Breast epithelium (tissue), 3 donors: ENCODE measurements at regions not wholly inside any gene's neighbourhood (a gene's known extent, or its start where the extent isn't known, plus 50 kb on each side); places are given as distances from the start of the nearest gene placed in this dataset.

Source experiments
- POLR2AphosphoS5 ChIP-seq, 3 donors: sonication (generic); formaldehyde crosslinking; IDR thresholded peaks; one replicate each; pipeline ENCODE4 v1.6.1; 2017; ENCODE audit warnings: antibody characterized with exemption in 3 of 3
- TF ChIP-seq, protein P1 (sequence below), 3 donors: fragments of 450-650 bp; IDR thresholded peaks; one replicate each; pipeline ENCODE4 v1.5.1; 2016 to 2017; ENCODE audit warnings: antibody characterized with exemption in 3 of 3, mild to moderate bottlenecking in 3 of 3, moderate library complexity in 3 of 3

- TF ChIP-seq, protein P1, sequence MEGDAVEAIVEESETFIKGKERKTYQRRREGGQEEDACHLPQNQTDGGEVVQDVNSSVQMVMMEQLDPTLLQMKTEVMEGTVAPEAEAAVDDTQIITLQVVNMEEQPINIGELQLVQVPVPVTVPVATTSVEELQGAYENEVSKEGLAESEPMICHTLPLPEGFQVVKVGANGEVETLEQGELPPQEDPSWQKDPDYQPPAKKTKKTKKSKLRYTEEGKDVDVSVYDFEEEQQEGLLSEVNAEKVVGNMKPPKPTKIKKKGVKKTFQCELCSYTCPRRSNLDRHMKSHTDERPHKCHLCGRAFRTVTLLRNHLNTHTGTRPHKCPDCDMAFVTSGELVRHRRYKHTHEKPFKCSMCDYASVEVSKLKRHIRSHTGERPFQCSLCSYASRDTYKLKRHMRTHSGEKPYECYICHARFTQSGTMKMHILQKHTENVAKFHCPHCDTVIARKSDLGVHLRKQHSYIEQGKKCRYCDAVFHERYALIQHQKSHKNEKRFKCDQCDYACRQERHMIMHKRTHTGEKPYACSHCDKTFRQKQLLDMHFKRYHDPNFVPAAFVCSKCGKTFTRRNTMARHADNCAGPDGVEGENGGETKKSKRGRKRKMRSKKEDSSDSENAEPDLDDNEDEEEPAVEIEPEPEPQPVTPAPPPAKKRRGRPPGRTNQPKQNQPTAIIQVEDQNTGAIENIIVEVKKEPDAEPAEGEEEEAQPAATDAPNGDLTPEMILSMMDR (IDR thresholded peaks at IDR 0.05) = no peak
- no peak for TF ChIP-seq POLR2AphosphoS5 (IDR thresholded peaks at IDR 0.05)
These were observed 73.3 kb downstream of the NUDT12 start for GRCh38 chr5:103489307-103489706.
